Esophagus muscularis mucosa (tissue), 4 donors: ENCODE measurements at regions not wholly inside any gene's neighbourhood (a gene's known extent, or its start where the extent isn't known, plus 50 kb on each side); places are given as distances from the start of the nearest gene placed in this dataset.

Experiments used
- DNase-seq: peaks from one replicate; pipeline ENCODE4 v3.0.0-alpha.2; 2017; ENCODE audit errors: extremely low spot score
- H3K27ac ChIP-seq, 4 donors: fragments of 200-600 bp; sonication (generic); replicated peaks in 1 of 4; 1 replicate in 3 of 4; 2 replicates in 1 of 4; pipeline ENCODE4 v1.5.1; 2016 to 2019; ENCODE audit warnings: mild to moderate bottlenecking in 1 of 4
- H3K27me3 ChIP-seq, 4 donors: fragments of 200-600 bp; sonication (generic); one replicate each; pipeline versions ENCODE4 v1.5.1 to v1.6.0; 2016 to 2019
- H3K36me3 ChIP-seq, 4 donors: fragments of 200-600 bp; sonication (generic); one replicate each; pipeline ENCODE4 v1.5.1; 2016 to 2019
- H3K4me1 ChIP-seq, 4 donors: fragments of 200-600 bp; sonication (generic); one replicate each; pipeline ENCODE4 v1.5.1; 2016 to 2019
- H3K4me3 ChIP-seq, 4 donors: fragments of 200-600 bp; sonication (generic); 1 replicate in 2 of 4; 2 replicates in 2 of 4; pipeline ENCODE4 v1.5.1; 2016 to 2019; ENCODE audit warnings: mild to moderate bottlenecking in 4 of 4, moderate library complexity in 1 of 4
- H3K9me3 ChIP-seq, 4 donors: fragments of 200-600 bp; sonication (generic); 1 replicate in 3 of 4; 2 replicates in 1 of 4; pipeline ENCODE4 v1.5.1; 2016 to 2019
- CTCF ChIP-seq, 3 experiments: fragments of 200-600 bp in 2 of 3; fragments of 450-650 bp in 1 of 3; sonication (generic) in 2 of 3; IDR thresholded peaks; one replicate each; pipeline ENCODE4 v1.5.1; 2017 to 2019; ENCODE audit warnings: antibody characterized with exemption in 3 of 3, mild to moderate bottlenecking in 2 of 3, moderate library complexity in 1 of 3
- EP300 ChIP-seq: sonication (generic); formaldehyde crosslinking; IDR thresholded peaks from one replicate; pipeline ENCODE4 v1.6.1; 2017; ENCODE audit warnings: antibody characterized with exemption
- POLR2A ChIP-seq: fragments of 450-650 bp; IDR thresholded peaks from one replicate; pipeline ENCODE4 v1.6.1; 2017; ENCODE audit warnings: antibody characterized with exemption, moderate library complexity, mild to moderate bottlenecking, low read depth
- POLR2AphosphoS5 ChIP-seq, 2 donors: sonication (generic); formaldehyde crosslinking; IDR thresholded peaks; one replicate each; pipeline ENCODE4 v1.6.1; 2017; ENCODE audit warnings: antibody characterized with exemption in 2 of 2
- WGBS: methylation state at CpG from one replicate; pipeline ENCODE4 v1.1.5; 2018; 5-methylcytosine and 5-hydroxymethylcytosine counted together
- intact Hi-C: fragments of 100-400 bp; cut with DNase I; formaldehyde crosslinking; loops from one replicate; pipeline ENCODE4 v1.15.1; 2023

- no peak for DNase-seq
- Histone ChIP-seq H3K27ac (no peak overlapping the region), H3K9me3 (no peaks in the 10 kb centered on the region), H3K27me3 (no peaks in the 10 kb centered on the region), H3K4me1 (no peaks in the 10 kb centered on the region), H3K4me3 (no peak overlapping the region), H3K36me3 (no peaks in the 10 kb centered on the region)
- 76% methylated on average over 3 of the region's 3 CpGs for WGBS
- intact Hi-C loops = no loop called here
- no peak for TF ChIP-seq CTCF (IDR thresholded peaks at IDR 0.05)
- TF ChIP-seq POLR2AphosphoS5 (IDR thresholded peaks at IDR 0.05) = no peak
- TF ChIP-seq POLR2A = no peak
- TF ChIP-seq EP300 = no peak
These were observed 1972.1 kb downstream of the MAT2B start for GRCh38 chr5:165477546-165477945.

GRCh38 chr5:165495829-165496380 is 1990.5 kb downstream of the MAT2B start:
- Histone ChIP-seq H3K4me3 (no peak overlapping the region), H3K27ac (no peak overlapping the region), H3K4me1 (no peaks in the 10 kb centered on the region), H3K27me3 (no peaks in the 10 kb centered on the region), H3K9me3 (no peaks in the 10 kb centered on the region), H3K36me3 (no peaks in the 10 kb centered on the region)
- DNase-seq = no peak
- WGBS = 48% methylated on average over 5 of the region's 5 CpGs
- intact Hi-C loops = no loop called here
- TF ChIP-seq EP300 (no peak), POLR2A (no peak), POLR2AphosphoS5 (IDR thresholded peaks at IDR 0.05) (no peak), CTCF (IDR thresholded peaks at IDR 0.05) (no peak)

- TF ChIP-seq CTCF (IDR thresholded peaks at IDR 0.05) (peak in 1 of 3 experiments; percentile 7), EP300 (no peak)
- no peaks in the 10 kb centered on the region for H3K9me3 ChIP-seq
- H3K36me3 ChIP-seq = no peaks in the 10 kb centered on the region
- no peaks in the 10 kb centered on the region for H3K4me1 ChIP-seq
- WGBS = 65% methylated on average over 5 of the region's 5 CpGs
- H3K27ac ChIP-seq = no peak overlapping the region
- no peak overlapping the region for H3K4me3 ChIP-seq
- no peaks in the 10 kb centered on the region for H3K27me3 ChIP-seq
- no peak for DNase-seq
- intact Hi-C loops = no loop called here
These were observed 1992.3 kb downstream of the MAT2B start for GRCh38 chr5:165497707-165498106.

- H3K4me1 ChIP-seq = no peaks in the 10 kb centered on the region
- peak overlapping the region in 3 of 4 donors; percentile 3 to 24 (median 17) for H3K4me3 ChIP-seq
- TF ChIP-seq EP300 (no peak), POLR2AphosphoS5 (IDR thresholded peaks at IDR 0.05) (no peak), CTCF (IDR thresholded peaks at IDR 0.05) (no peak), POLR2A (no peak)
- H3K9me3 ChIP-seq = peaks cover 0 to 7% (median 1%) of the 10 kb centered on the region in 4 donors
- H3K27me3 ChIP-seq = no peaks in the 10 kb centered on the region
- intact Hi-C loops = no loop called here
- no peaks in the 10 kb centered on the region for H3K36me3 ChIP-seq
- DNase-seq = no peak
- H3K27ac ChIP-seq = no peak overlapping the region
- 67% methylated on average over 11 of the region's 11 CpGs for WGBS
These were observed 1997.7 kb downstream of the MAT2B start for GRCh38 chr5:165502893-165503691.
